Gastroesophageal sphincter (tissue), 4 donors: ENCODE measurements at regions not wholly inside any gene's neighbourhood (a gene's known extent, or its start where the extent isn't known, plus 50 kb on each side); places are given as distances from the start of the nearest gene placed in this dataset.

Experiments
- ATAC-seq: fragments of 150-250 bp; one replicate; pipeline ENCODE4 v1.9.1; 2016; ENCODE audit warnings: mild to moderate bottlenecking, moderate library complexity
- H3K27ac ChIP-seq, 4 donors: fragments of 200-600 bp; sonication (generic) in 3 of 4; 1 replicate in 3 of 4; 2 replicates in 1 of 4; pipeline ENCODE4 v1.5.1; 2016 to 2019
- H3K27me3 ChIP-seq: fragments of 200-600 bp; sonication (generic); one replicate; pipeline ENCODE4 v1.5.1; 2019
- H3K36me3 ChIP-seq, 2 donors: fragments of 200-600 bp; sonication (generic); one replicate each; pipeline ENCODE4 v1.5.1; 2019; ENCODE audit warnings: control low read depth in 1 of 2
- H3K4me1 ChIP-seq, 3 donors: fragments of 200-600 bp; sonication (generic); 1 replicate in 2 of 3; 2 replicates in 1 of 3; pipeline ENCODE4 v1.5.1; 2016 to 2019; ENCODE audit warnings: control low read depth in 2 of 3
- H3K4me3 ChIP-seq, 2 donors: fragments of 200-600 bp; sonication (generic); one replicate each; pipeline ENCODE4 v1.5.1; 2019; ENCODE audit warnings: mild to moderate bottlenecking in 1 of 2, moderate library complexity in 1 of 2
- H3K9me3 ChIP-seq, 3 donors: fragments of 200-600 bp; sonication (generic); one replicate each; pipeline ENCODE4 v1.5.1; 2017 to 2019; ENCODE audit warnings: control low read depth in 2 of 3
- EP300 ChIP-seq: sonication (generic); formaldehyde crosslinking; IDR thresholded peaks from one replicate; pipeline ENCODE4 v1.6.1; 2017; ENCODE audit warnings: antibody characterized with exemption, mild to moderate bottlenecking
- POLR2A ChIP-seq, 2 donors: fragments of 450-650 bp; IDR thresholded peaks; one replicate each; pipeline ENCODE4 v1.6.1; 2017; ENCODE audit warnings: antibody characterized with exemption in 2 of 2, mild to moderate bottlenecking in 2 of 2, moderate library complexity in 1 of 2
- POLR2AphosphoS5 ChIP-seq: sonication (generic); formaldehyde crosslinking; IDR thresholded peaks from one replicate; pipeline ENCODE4 v1.6.1; 2017; ENCODE audit warnings: antibody characterized with exemption
- WGBS, 2 donors: methylation state at CpG; one replicate each; pipeline ENCODE4 v1.1.5; 2018; ENCODE audit warnings: low coverage in 1 of 2; 5-methylcytosine and 5-hydroxymethylcytosine counted together
- TF ChIP-seq, protein P1 (sequence below), 4 experiments: fragments of 200-600 bp in 2 of 4; fragments of 450-650 bp in 2 of 4; sonication (generic) in 1 of 4; IDR thresholded peaks; one replicate each; pipeline ENCODE4 v1.5.1; 2017 to 2019; ENCODE audit warnings: antibody characterized with exemption in 4 of 4, mild to moderate bottlenecking in 2 of 4, moderate library complexity in 2 of 4

DNA sequence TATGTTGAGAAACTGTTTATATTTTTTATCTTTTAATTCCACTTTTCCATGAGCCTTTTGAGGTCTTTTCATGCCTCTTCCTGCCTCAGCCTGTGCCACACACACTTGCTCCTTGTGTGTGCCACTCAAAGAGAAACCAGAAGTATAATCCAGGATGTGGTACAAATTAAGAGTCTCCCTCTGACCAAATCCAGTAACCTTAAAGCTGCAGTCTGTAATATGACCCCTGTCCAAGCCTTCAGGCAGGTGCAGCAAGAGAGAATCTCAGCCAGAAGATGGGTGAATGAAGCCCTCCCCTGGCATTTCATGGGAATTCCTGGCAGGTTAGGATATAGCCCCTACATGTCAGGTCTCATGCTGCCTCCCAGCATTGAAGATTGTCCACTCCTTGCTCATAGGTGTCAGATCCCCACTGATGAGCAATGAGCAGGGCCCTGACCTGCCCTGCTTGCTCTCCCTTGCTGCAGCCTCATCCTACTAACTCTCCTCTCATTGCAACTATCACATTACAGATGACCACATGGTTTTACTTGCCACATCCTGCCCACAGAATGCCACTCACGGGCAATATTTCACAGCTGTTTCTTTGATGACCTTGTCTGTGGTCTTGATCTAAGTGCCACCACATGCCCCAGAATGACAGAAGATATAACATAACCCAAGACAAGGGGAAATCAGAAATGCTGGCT lies 169.3 kb downstream of the SEC16B start:
- TF ChIP-seq POLR2A (IDR thresholded peaks at IDR 0.05): no peak
- H3K27ac ChIP-seq: no peak overlapping the region
- no peak for ATAC-seq
- 33 to 45% methylated on average over 1 of the region's 1 CpG for WGBS, 2 donors
- H3K4me1 ChIP-seq: no peaks in the 10 kb centered on the region
- peaks cover 0 to 7% (median 0%) of the 10 kb centered on the region in 3 donors for H3K9me3 ChIP-seq
- H3K27me3 ChIP-seq: no peaks in the 10 kb centered on the region
- H3K4me3 ChIP-seq: no peak overlapping the region
- no peaks in the 10 kb centered on the region for H3K36me3 ChIP-seq

DNA sequence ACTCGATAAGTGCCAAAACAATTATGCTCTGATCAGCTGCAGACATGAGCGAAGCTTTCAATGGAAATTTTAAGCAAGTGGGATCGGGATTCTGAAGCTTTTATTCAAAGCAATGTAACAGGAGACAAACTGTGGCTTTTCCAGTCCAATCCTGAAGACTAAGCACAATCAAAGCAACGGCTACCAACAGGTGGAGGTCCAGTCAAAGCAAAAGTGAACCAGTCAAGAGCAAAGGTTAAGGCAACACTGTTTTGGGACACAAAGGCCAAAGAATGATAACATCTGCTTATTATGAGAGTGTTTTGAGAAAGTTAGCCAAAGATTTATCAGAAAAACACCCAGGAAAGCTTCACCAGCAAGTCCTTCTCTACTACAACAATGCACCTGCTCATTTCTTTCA lies 170.1 kb downstream of the SEC16B start:
- no peaks in the 10 kb centered on the region for H3K36me3 ChIP-seq
- no peak overlapping the region for H3K4me3 ChIP-seq
- no peak overlapping the region for H3K27ac ChIP-seq
- no peak for TF ChIP-seq POLR2AphosphoS5
- TF ChIP-seq, protein P1, sequence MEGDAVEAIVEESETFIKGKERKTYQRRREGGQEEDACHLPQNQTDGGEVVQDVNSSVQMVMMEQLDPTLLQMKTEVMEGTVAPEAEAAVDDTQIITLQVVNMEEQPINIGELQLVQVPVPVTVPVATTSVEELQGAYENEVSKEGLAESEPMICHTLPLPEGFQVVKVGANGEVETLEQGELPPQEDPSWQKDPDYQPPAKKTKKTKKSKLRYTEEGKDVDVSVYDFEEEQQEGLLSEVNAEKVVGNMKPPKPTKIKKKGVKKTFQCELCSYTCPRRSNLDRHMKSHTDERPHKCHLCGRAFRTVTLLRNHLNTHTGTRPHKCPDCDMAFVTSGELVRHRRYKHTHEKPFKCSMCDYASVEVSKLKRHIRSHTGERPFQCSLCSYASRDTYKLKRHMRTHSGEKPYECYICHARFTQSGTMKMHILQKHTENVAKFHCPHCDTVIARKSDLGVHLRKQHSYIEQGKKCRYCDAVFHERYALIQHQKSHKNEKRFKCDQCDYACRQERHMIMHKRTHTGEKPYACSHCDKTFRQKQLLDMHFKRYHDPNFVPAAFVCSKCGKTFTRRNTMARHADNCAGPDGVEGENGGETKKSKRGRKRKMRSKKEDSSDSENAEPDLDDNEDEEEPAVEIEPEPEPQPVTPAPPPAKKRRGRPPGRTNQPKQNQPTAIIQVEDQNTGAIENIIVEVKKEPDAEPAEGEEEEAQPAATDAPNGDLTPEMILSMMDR (IDR thresholded peaks at IDR 0.05): no peak
- TF ChIP-seq EP300: no peak
- no peak for TF ChIP-seq POLR2A (IDR thresholded peaks at IDR 0.05)
- H3K9me3 ChIP-seq: peaks cover 0 to 7% (median 0%) of the 10 kb centered on the region in 3 donors
- H3K27me3 ChIP-seq: no peaks in the 10 kb centered on the region
- ATAC-seq: no peak
- no peaks in the 10 kb centered on the region for H3K4me1 ChIP-seq
- 68 to 84% methylated on average over 4 of the region's 4 CpGs for WGBS, 2 donors

GRCh38 chr1:177798614-177799013 lies 171.2 kb downstream of the SEC16B start:
- Histone ChIP-seq H3K4me1 (no peaks in the 10 kb centered on the region), H3K27me3 (no peaks in the 10 kb centered on the region), H3K9me3 (no peaks in the 10 kb centered on the region), H3K36me3 (no peaks in the 10 kb centered on the region), H3K27ac (no peak overlapping the region), H3K4me3 (no peak overlapping the region)
- no peak for ATAC-seq
- 80 to 85% methylated on average over 1 to 3 of the region's 3 CpGs for WGBS, 2 donors
- no peak for TF ChIP-seq POLR2A (IDR thresholded peaks at IDR 0.05)
- TF ChIP-seq, protein P1 (IDR thresholded peaks at IDR 0.05): no peak
- no peak for TF ChIP-seq POLR2AphosphoS5
- no peak for TF ChIP-seq EP300

- WGBS, 2 donors: 85 to 100% methylated on average over 1 to 2 of the region's 2 CpGs
- Histone ChIP-seq H3K9me3 (no peaks in the 10 kb centered on the region), H3K4me1 (no peaks in the 10 kb centered on the region), H3K36me3 (no peaks in the 10 kb centered on the region), H3K27ac (no peak overlapping the region), H3K4me3 (no peak overlapping the region), H3K27me3 (no peaks in the 10 kb centered on the region)
- no peak for TF ChIP-seq POLR2A (IDR thresholded peaks at IDR 0.05)
- TF ChIP-seq EP300: no peak
- TF ChIP-seq, protein P1 (IDR thresholded peaks at IDR 0.05): no peak
- no peak for TF ChIP-seq POLR2AphosphoS5
- no peak for ATAC-seq
Observed at GRCh38 chr1:177796561-177796960, 173.3 kb downstream of the SEC16B start.

- Histone ChIP-seq H3K4me1 (no peaks in the 10 kb centered on the region), H3K9me3 (no peaks in the 10 kb centered on the region), H3K27me3 (no peaks in the 10 kb centered on the region), H3K36me3 (no peaks in the 10 kb centered on the region), H3K27ac (no peak overlapping the region), H3K4me3 (no peak overlapping the region)
- 29 to 57% methylated on average over 2 to 3 of the region's 3 CpGs for WGBS, 2 donors
- TF ChIP-seq, protein P1 (IDR thresholded peaks at IDR 0.05): no peak
- no peak for TF ChIP-seq EP300
- no peak for TF ChIP-seq POLR2AphosphoS5
- no peak for TF ChIP-seq POLR2A (IDR thresholded peaks at IDR 0.05)
- ATAC-seq: no peak
Observed at GRCh38 chr1:177794376-177794991, 175.4 kb downstream of the SEC16B start.
